H9 (cell line): ENCODE measurements at regions not wholly inside any gene's neighbourhood (a gene's known extent, or its start where the extent isn't known, plus 50 kb on each side); places are given as distances from the start of the nearest gene placed in this dataset.

Experiments
- DNase-seq: peaks from one replicate; pipeline ENCODE4 v3.0.0-alpha.2; 2017
- H2AFZ ChIP-seq: one replicate; pipeline ENCODE4 v1.6.1; 2013; ENCODE audit warnings: mild to moderate bottlenecking, low read length, control low read depth, moderate library complexity
- H2AK5ac ChIP-seq: 2 replicates; pipeline ENCODE4 v1.6.1; 2013; ENCODE audit warnings: low read length, control low read depth, mixed read lengths; ENCODE audit not compliant: insufficient read length
- H2BK120ac ChIP-seq: one replicate; pipeline ENCODE4 v1.6.1; 2013; ENCODE audit warnings: low read depth, mild to moderate bottlenecking, low read length, control low read depth, inconsistent platforms; ENCODE audit not compliant: poor library complexity, severe bottlenecking
- H2BK12ac ChIP-seq: 2 replicates; pipeline ENCODE4 v1.6.1; 2013; ENCODE audit warnings: low read length, control low read depth, mixed read lengths, low read depth; ENCODE audit not compliant: insufficient read length
- H2BK15ac ChIP-seq: 2 replicates; pipeline ENCODE4 v1.6.1; 2013; ENCODE audit warnings: low read depth, low read length, control low read depth
- H2BK20ac ChIP-seq: one replicate; pipeline ENCODE4 v1.6.1; 2013; ENCODE audit warnings: low read depth, mild to moderate bottlenecking, low read length, control low read depth, inconsistent platforms; ENCODE audit not compliant: poor library complexity, severe bottlenecking
- H2BK5ac ChIP-seq: 2 replicates; pipeline ENCODE4 v1.6.1; 2013; ENCODE audit warnings: low read length, control low read depth, mixed read lengths; ENCODE audit not compliant: insufficient read length
- H3K14ac ChIP-seq: 2 replicates; pipeline ENCODE4 v1.6.1; 2013; ENCODE audit warnings: low read length, control low read depth; ENCODE audit not compliant: insufficient read depth
- H3K18ac ChIP-seq: 2 replicates; pipeline ENCODE4 v1.6.1; 2013; ENCODE audit warnings: low read depth, mild to moderate bottlenecking, mixed read lengths, low read length, control low read depth; ENCODE audit not compliant: insufficient read length
- H3K23ac ChIP-seq: 2 replicates; pipeline ENCODE4 v1.6.1; 2013; ENCODE audit warnings: low read length, control low read depth, mixed read lengths, low read depth; ENCODE audit not compliant: insufficient read length
- H3K23me2 ChIP-seq: 2 replicates; pipeline ENCODE4 v1.6.1; 2013; ENCODE audit warnings: low read depth, mild to moderate bottlenecking, mixed read lengths, low read length, control low read depth; ENCODE audit not compliant: insufficient read length, poor library complexity, severe bottlenecking
- H3K27ac ChIP-seq: 2 replicates; pipeline ENCODE4 v1.5.1; 2013; ENCODE audit warnings: low read length, control low read depth, mixed read lengths, low read depth; ENCODE audit not compliant: insufficient read length
- H3K27me3 ChIP-seq: 2 replicates; pipeline ENCODE4 v1.6.1; 2013; ENCODE audit warnings: low read length, control low read depth, inconsistent platforms; ENCODE audit not compliant: insufficient read depth
- H3K4ac ChIP-seq: 2 replicates; pipeline ENCODE4 v1.6.1; 2013; ENCODE audit warnings: low read depth, mild to moderate bottlenecking, control low read depth, inconsistent platforms, low read length, moderate library complexity
- H3K4me1 ChIP-seq: 2 replicates; pipeline ENCODE4 v1.6.1; 2013; ENCODE audit warnings: low read length, control low read depth, inconsistent platforms; ENCODE audit not compliant: insufficient read depth
- H3K4me2 ChIP-seq: 2 replicates; pipeline ENCODE4 v1.6.1; 2013; ENCODE audit warnings: low read length, control low read depth, mixed read lengths; ENCODE audit not compliant: insufficient read length, insufficient read depth
- H3K56ac ChIP-seq: 2 replicates; pipeline ENCODE4 v1.6.1; 2013; ENCODE audit warnings: low read depth, mild to moderate bottlenecking, mixed read lengths, low read length, control low read depth; ENCODE audit not compliant: insufficient read length
- H3K79me1 ChIP-seq: 2 replicates; pipeline ENCODE4 v1.6.1; 2013; ENCODE audit warnings: low read depth, mild to moderate bottlenecking, moderate library complexity, low read length, control low read depth, inconsistent platforms; ENCODE audit not compliant: insufficient read depth, poor library complexity, severe bottlenecking
- H3K79me2 ChIP-seq: 2 replicates; pipeline ENCODE4 v1.6.1; 2013; ENCODE audit warnings: low read length, control low read depth, inconsistent platforms; ENCODE audit not compliant: insufficient read depth
- H3K9ac ChIP-seq: 2 replicates; pipeline ENCODE4 v1.6.1; 2013; ENCODE audit warnings: low read length, control low read depth, mixed read lengths; ENCODE audit not compliant: insufficient read length; ENCODE audit errors: extremely low read depth
- H3K9me3 ChIP-seq: one replicate; pipeline ENCODE4 v1.6.1; 2013; ENCODE audit warnings: low read depth, low read length, inconsistent platforms; ENCODE audit not compliant: control insufficient read depth
- H3T11ph ChIP-seq: one replicate; pipeline ENCODE4 v1.6.1; 2013; ENCODE audit warnings: mild to moderate bottlenecking, low read length, control low read depth, inconsistent platforms
- H4K20me1 ChIP-seq: one replicate; pipeline ENCODE4 v1.6.1; 2013; ENCODE audit not compliant: control insufficient read depth, insufficient read length, insufficient read depth
- H4K5ac ChIP-seq: 2 replicates; pipeline ENCODE4 v1.6.1; 2013; ENCODE audit warnings: low read depth, mild to moderate bottlenecking, mixed read lengths, low read length, control low read depth; ENCODE audit not compliant: insufficient read length
- H4K8ac ChIP-seq: replicated peaks from 2 replicates; pipeline ENCODE4 v1.6.1; 2013; ENCODE audit warnings: low read length, control low read depth, mixed read lengths, low read depth; ENCODE audit not compliant: insufficient read length
- H4K91ac ChIP-seq: 2 replicates; pipeline ENCODE4 v1.6.1; 2013; ENCODE audit warnings: low read depth, mild to moderate bottlenecking, moderate library complexity, mixed read lengths, low read length, control low read depth; ENCODE audit not compliant: insufficient read length
- H3K27ac Mint-ChIP-seq, 3 experiments: 2 replicates in 2 of 3; 3 replicates in 1 of 3; pipeline ENCODE4 v1.8.0; 2020 to 2021; ENCODE audit warnings: mixed read lengths in 3 of 3, mild to moderate bottlenecking in 1 of 3, moderate library complexity in 1 of 3
- H3K27me3 Mint-ChIP-seq: 2 replicates; pipeline ENCODE4 v1.8.0; 2021; ENCODE audit warnings: low read depth, mild to moderate bottlenecking, moderate library complexity, mixed read lengths
- H3K36me3 Mint-ChIP-seq, 3 experiments: 2 replicates in 2 of 3; 3 replicates in 1 of 3; pipeline ENCODE4 v1.8.0; 2020 to 2021; ENCODE audit warnings: low read depth in 3 of 3, mixed read lengths in 3 of 3; ENCODE audit not compliant: insufficient read depth in 1 of 3
- H3K4me1 Mint-ChIP-seq, 2 experiments: 2 replicates each; pipeline ENCODE4 v1.8.0; 2020; ENCODE audit warnings: mixed read lengths in 2 of 2
- H3K4me3 Mint-ChIP-seq, 2 experiments: 2 replicates in 1 of 2; 3 replicates in 1 of 2; pipeline ENCODE4 v1.8.0; 2020 to 2021; ENCODE audit warnings: mild to moderate bottlenecking in 2 of 2, mixed read lengths in 2 of 2, moderate library complexity in 1 of 2
- H3K9me3 Mint-ChIP-seq, 2 experiments: 2 replicates in 1 of 2; 3 replicates in 1 of 2; pipeline ENCODE4 v1.8.0; 2020; ENCODE audit warnings: mild to moderate bottlenecking in 2 of 2, mixed read lengths in 2 of 2, moderate library complexity in 1 of 2
- CTCF ChIP-seq: fragments of 200-600 bp; sonication (generic); conservative IDR thresholded peaks from 3 replicates; pipeline ENCODE4 v1.8.0; 2021; ENCODE audit warnings: antibody characterized with exemption, mild to moderate bottlenecking
- WGBS: extraction: QIAGEN DNeasy Blood & Tissue Kit; methylation state at CpG from one replicate; pipeline ENCODE4 v1.1.7; 2013; ENCODE audit warnings: missing lambda C conversion rate, low lambda C conversion rate, mixed read lengths; ENCODE audit not compliant: insufficient read length; ENCODE audit errors: extremely low coverage; 5-methylcytosine and 5-hydroxymethylcytosine counted together

- Histone ChIP-seq H2BK120ac (no peak overlapping the region), H3K4me2 (no peak overlapping the region), H3K9me3 (no peaks in the 10 kb centered on the region), H3K56ac (no peak overlapping the region), H2AK5ac (no peak overlapping the region), H3K23me2 (no peaks in the 10 kb centered on the region), H3K4ac (no peak overlapping the region), H2BK12ac (no peak overlapping the region), H3K18ac (no peak overlapping the region), H3K14ac (no peak overlapping the region), H3K23ac (no peak overlapping the region), H3T11ph (no peak overlapping the region), H2BK20ac (no peak overlapping the region), H3K79me1 (no peaks in the 10 kb centered on the region), H3K27ac (no peak overlapping the region), H3K79me2 (no peaks in the 10 kb centered on the region), H3K27me3 (no peaks in the 10 kb centered on the region), H4K5ac (no peak overlapping the region), H2BK5ac (no peak overlapping the region), H4K8ac (no peak overlapping the region), H3K4me1 (no peaks in the 10 kb centered on the region), H4K91ac (no peak overlapping the region), H2BK15ac (no peak overlapping the region), H2AFZ (no peak overlapping the region), H3K9ac (no peak overlapping the region), H4K20me1 (no peaks in the 10 kb centered on the region)
- H3K36me3 Mint-ChIP-seq = peaks cover 6 to 12% (median 8%) of the 10 kb centered on the region in 3 experiments; a peak in 6 of 7 replicates
- H3K4me3 Mint-ChIP-seq = no peak overlapping the region
- H3K9me3 Mint-ChIP-seq = peaks cover 10 to 13% of the 10 kb centered on the region in 2 experiments
- H3K27me3 Mint-ChIP-seq = peaks cover 26% of the 10 kb centered on the region
- DNase-seq = no peak
- no peak overlapping the region; a peak in 1 of 7 replicates for H3K27ac Mint-ChIP-seq
- TF ChIP-seq CTCF = no peak
- WGBS = no CpG with 5 or more reads among the region's 6 CpGs
- peaks cover 18 to 24% of the 10 kb centered on the region in 2 experiments for H3K4me1 Mint-ChIP-seq
Observed at GRCh38 chr5:1997640-1998347, 115.1 kb upstream of the IRX4 start.
